Body of pancreas (tissue), 4 donors: ENCODE measurements at regions not wholly inside any gene's neighbourhood (a gene's known extent, or its start where the extent isn't known, plus 50 kb on each side); places are given as distances from the start of the nearest gene placed in this dataset.

Experiments
- CTCF ChIP-seq, 7 experiments: fragments of 450-650 bp in 4 of 7; fragments of 200-600 bp in 3 of 7; sonication (generic) in 3 of 7; IDR thresholded peaks; one replicate each; pipeline ENCODE4 v1.5.1; 2016 to 2019; ENCODE audit warnings: antibody characterized with exemption in 7 of 7
- POLR2A ChIP-seq, 3 donors: fragments of 450-650 bp; IDR thresholded peaks; one replicate each; pipeline ENCODE4 v1.6.1; 2016; ENCODE audit warnings: antibody characterized with exemption in 3 of 3, mild to moderate bottlenecking in 2 of 3

DNA sequence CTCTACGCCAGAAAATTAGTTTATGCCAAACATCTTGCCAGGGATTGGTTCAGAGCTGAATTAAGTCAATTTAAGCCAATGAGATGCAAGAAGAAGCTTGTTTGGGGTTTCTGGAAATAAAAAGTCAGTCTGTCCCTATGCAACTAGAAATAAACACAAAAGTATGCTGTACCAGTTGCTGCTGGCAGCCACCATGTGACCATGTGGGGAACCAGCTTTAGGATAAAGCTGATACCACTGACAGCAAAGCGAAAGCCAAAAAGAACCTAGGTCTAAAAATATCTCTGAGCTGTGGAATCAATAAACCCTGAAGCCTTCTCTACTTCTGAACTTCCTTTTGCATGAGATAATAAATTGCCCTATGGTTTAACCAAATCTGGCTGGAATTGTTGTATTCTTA lies 181.8 kb upstream of the PARD3B start:
- TF ChIP-seq CTCF (IDR thresholded peaks at IDR 0.05) (no peak), POLR2A (IDR thresholded peaks at IDR 0.05) (no peak)
